Fibroblast of the aortic adventitia (primary cell): ENCODE measurements at regions not wholly inside any gene's neighbourhood (a gene's known extent, or its start where the extent isn't known, plus 50 kb on each side); places are given as distances from the start of the nearest gene placed in this dataset.
A peak's percentile ranks its signal among the peaks of the same experiment; 100 is the strongest.
"Not testable (repeated sequence)": the region's sequence is repeated elsewhere in the genome, so short reads cannot be mapped to it uniquely, and the experiment has no call there.

ENCODE experiments used
- DNase-seq: peaks from one replicate; pipeline ENCODE4 v3.0.0-alpha.2; 2010; ENCODE audit warnings: low read depth
- H3K4me3 ChIP-seq: 2 replicates; pipeline ENCODE4 v1.5.1; 2011; ENCODE audit warnings: low read depth, mild to moderate bottlenecking, control low read depth, low read length, moderate library complexity
- CTCF ChIP-seq: IDR thresholded peaks from 2 replicates; pipeline ENCODE4 v1.5.1; 2011; ENCODE audit warnings: mild to moderate bottlenecking, low read length, control low read depth, inconsistent platforms; ENCODE audit not compliant: insufficient read depth

- H3K4me3 ChIP-seq = no peak overlapping the region
- DNase-seq = peak; percentile 72
- no peak for TF ChIP-seq CTCF
Measured at GRCh38 chr1:64343105-64343822, 126.7 kb upstream of the CACHD1 start.

DNA sequence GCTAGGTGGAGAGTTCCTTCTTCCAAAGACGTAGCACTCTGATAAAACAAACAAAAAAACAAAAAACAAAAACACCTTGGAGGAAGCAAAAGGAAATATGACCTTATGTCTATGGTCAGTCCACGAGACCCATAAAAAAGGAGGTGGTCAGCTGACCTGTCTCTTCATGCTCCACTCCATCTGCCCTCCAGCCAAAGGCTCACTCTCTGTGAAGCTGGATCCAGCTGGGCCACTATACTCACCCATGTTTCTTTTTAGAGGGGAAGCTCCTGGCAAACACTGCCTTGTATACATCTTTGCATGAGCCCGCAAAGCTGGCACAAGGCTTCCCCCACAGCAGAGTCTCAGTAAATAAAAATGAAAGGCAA lies 126.1 kb upstream of the CACHD1 start:
- H3K4me3 ChIP-seq = no peak overlapping the region
- no peak for TF ChIP-seq CTCF
- no peak for DNase-seq

- no peak overlapping the region for H3K4me3 ChIP-seq
- TF ChIP-seq CTCF = no peak
- no peak for DNase-seq
Measured at GRCh38 chr1:64348270-64348960, 121.5 kb upstream of the CACHD1 start.

DNA sequence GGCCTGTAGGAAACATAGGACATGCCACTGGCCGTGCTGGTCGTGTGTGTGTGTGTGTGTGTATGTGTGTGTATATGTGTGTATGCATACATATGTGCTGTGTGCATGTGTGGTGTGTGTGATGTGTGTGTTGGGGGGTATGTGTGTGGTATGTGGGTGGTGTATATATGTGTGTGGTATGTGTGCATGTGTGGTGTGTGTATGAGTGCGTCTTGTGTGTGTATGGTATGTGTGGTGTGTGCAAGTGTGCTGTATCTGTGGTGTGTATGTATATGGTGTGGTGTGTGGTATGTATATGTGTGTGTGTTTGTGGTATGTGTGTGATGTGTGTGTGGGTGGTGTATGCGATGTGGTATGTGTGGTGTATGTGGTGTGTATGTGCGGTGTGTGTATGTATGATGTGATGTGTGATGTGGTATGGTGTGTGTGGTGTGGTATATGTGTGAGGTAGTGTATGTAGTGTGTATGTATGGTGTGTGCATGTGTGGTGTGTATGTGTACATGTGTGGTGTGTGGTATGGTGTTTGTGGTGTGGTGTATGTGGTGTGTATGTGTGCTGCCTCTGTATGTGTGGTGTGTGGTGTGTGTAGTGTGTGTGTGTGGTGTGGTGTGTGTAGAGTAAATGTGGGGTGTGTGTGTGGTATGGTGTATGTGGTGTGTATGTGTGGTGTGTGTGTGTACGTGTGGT lies 120.8 kb upstream of the CACHD1 start:
- no peak for TF ChIP-seq CTCF

DNA sequence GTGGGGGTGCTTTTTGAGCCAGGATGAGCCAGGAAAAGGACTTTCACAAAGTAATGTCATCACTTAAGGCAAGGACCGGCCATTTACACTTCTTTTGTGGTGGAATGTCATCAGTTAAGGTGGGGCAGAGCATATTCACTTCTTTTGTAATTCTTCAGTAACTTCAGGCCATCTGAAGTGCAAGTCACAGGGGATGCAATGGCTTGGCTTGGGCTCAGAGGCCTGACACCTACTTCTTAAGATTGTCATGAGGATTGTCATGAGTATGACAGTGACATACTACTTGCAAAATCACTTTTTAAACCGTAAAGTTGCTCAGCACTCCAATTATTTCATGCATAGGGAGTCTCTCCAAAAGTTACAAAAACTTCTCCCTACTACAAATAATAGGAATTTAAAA lies 114.4 kb upstream of the CACHD1 start:
- DNase-seq, H3K4me3 ChIP-seq: not testable (repeated sequence)

More for the DNA sequence above, 120.8 kb upstream of the CACHD1 start:
- no peak overlapping the region for H3K4me3 ChIP-seq
- no peak for DNase-seq

DNA sequence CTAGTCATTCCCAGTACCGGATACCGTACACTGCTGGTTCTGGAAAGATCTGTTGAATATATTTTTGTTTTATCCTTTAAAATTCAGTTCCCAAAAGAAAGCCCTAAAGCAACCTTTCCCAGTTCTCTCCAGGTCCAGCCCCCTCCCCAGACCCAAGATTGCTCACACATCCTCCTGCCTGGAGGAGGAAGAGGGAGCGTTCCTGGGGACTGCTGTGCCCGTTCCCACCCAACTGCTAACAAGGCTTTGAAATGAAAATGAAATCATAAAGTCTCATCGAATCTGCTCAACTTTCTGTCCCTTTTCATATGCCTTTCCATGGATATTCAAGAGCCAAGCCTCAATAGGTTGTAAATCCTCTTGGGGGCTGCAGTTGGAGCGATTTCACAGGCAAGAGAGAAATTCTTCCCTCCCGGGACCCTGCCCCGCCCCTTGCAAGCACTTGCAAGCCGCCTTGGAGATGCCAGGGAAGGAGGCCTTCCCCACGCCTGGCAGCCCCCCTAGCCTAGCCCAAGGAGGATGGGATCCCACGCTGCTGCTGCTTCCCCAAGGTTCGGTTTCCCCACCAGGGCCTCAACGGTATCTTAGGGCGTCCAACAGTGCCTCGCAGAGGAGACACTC lies 113.2 kb upstream of the CACHD1 start:
- no peak overlapping the region for H3K4me3 ChIP-seq
- no peak for DNase-seq
- TF ChIP-seq CTCF = no peak

DNA sequence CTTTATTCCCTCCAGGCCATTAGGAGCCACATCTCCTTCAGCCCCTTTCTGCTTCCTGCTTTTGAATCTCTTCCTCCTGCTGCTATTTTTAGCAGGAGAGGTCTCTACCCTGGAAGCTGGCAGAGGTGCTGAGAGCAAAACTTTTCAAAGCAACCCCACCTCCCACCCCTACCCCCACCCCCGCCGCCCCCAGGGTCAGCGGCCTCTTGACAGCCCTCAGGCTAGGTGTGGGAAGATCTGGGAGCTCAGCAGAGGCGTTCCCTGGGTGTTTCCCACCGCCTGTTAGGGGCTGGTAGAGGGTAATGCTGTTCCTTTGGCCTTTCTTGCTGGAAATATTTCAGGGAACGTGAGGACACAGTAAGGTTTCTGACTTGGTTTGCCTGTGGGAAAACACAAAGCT lies 112.5 kb upstream of the CACHD1 start:
- no peak overlapping the region for H3K4me3 ChIP-seq
- no peak for DNase-seq
- no peak for TF ChIP-seq CTCF
